ENCODE measurements at regions not wholly inside any gene's neighbourhood (a gene's known extent, or its start where the extent isn't known, plus 50 kb on each side); places are given as distances from the start of the nearest gene placed in this dataset.
"Not testable (repeated sequence)": the region's sequence is repeated elsewhere in the genome, so short reads cannot be mapped to it uniquely, and the experiment has no call there.

- no peak for DNase-seq
Measured at GRCh38 chr6:166877906-166878305, 78.4 kb downstream of the RNASET2 start.

- DNase-seq: no peak
Measured at GRCh38 chr6:166877349-166877748, 79.0 kb downstream of the RNASET2 start.

GRCh38 chr6:166872531-166873009, 83.8 kb downstream of the RNASET2 start:
- DNase-seq: no peak

GRCh38 chr6:166870602-166871208, 85.6 kb downstream of the RNASET2 start:
- no peak for DNase-seq

- no peak for DNase-seq
Measured at GRCh38 chr6:166866839-166867637, 89.3 kb downstream of the RNASET2 start.

DNA sequence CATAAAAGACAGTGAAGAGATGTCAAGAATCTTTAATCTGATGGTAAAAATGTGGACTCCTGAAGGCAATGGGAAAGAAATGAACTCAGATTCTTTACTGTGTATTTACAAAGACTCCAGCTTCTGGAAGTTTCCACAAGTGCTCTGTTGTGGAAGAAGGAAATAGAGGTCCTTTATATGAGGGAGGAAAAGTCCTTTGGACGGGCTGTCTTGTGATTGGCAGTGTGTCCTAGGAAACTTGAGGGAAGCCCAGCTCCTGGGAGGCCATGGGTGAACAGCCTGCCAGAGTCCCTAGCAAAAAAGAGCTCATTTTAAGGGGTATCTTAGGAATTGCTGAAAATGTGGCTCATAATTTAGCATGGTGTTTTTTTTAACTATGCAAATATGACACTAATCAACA, 92.0 kb downstream of the RNASET2 start:
- no peak for DNase-seq

DNA sequence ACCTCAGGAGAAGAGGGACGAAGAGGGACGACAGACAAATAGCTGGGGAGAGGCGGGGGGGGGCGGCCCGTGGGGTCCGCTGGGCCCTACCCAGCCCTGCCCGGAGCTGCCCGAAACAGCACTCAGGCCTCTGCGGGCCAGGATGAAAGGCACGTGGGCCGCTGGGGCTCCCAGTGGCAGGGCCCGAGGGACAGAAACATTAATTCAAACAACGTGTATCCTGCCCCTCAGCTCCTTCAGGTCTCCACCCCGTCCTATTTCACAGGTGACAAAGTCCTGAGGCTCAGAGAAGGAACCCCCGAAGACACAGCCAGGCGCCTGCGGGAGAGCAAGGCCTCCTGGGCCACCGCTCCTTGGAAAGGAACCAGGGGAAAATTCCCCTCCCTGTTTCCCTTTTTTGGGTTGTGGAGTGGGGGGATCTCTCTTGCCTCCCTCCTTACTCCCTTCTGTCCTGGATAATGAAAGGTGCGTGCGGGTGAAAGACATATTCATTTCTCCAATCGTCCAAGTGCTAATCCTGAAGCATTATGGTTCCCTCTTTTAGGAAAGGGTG, 93.3 kb downstream of the RNASET2 start:
- DNase-seq: no peak

DNA sequence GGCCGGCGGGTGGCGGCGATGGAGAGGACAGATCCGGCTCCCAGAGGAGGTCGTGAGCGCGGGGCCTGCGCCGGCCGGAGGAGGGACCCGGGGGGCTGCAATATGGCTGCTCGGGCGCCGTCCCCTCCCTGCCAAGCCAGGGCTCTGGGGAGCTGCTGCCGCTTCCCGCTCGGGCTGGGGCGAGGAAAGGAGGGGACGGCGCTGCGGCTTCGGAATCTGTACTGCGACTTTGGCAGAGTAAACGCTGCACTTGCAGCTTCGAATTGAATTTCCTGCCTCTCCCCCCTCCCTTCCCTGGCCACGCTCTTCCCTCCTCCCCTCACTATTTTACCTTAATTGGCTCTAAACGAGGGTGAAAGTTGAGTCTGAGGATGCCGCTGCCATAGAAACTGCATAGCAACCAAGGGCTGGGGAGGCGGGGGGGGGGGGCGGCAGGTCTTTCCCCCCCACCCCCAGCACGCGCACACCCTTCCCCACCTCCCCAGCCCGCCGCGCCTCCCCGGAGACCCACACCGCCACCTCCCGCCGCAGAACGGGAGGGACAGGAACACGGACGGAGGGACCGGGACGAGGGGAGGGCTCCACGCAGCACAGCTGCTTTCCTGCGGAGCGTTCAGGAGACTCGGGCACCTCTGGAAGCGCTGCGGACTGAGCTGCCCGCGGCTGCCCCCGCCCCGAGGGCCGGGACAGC, 93.9 kb downstream of the RNASET2 start:
- peak; percentile 34 for DNase-seq

- DNase-seq: no peak
Measured at GRCh38 chr6:166861961-166862286, 94.4 kb downstream of the RNASET2 start.

DNA sequence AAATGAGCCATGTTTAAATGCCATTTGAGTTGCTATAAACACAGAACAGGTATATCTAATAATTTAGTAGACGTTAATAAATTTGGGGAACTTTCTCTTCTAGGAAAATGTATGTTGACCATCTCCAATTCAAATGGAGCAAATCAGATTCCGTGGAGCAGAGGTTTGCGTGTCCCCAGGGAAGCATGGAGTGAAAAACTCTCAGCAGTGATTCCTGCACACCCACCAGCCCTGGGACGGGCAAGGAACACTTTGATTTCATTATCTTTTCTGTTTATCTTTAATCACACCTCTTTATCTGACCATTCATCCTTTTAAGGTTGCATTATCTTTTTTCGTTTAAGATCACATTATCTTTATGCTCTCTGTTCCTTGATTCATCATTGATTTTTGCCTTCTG, 95.0 kb downstream of the RNASET2 start:
- no peak for DNase-seq

- DNase-seq: no peak
Measured at GRCh38 chr6:166860392-166860791, 96.0 kb downstream of the RNASET2 start.

DNA sequence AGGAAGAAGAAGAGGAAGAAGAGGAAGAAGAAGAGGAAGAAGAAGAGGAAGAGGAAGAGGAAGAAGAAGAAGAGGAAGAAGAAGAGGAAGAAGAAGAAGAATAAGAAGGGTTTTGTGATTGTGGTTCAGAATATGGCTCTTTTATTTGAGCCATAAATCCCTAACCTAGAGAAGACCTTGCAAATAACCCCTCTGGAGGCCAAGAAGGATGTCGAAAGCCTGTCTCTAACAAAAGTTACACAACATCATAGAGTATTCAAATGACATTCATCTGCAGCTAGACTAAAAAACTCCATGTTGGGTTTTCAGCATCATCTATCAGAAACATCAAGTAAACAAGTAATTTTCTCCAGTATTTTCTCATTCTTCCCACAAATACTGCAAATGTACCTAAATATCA, 100.9 kb downstream of the RNASET2 start:
- DNase-seq: no peak

DNA sequence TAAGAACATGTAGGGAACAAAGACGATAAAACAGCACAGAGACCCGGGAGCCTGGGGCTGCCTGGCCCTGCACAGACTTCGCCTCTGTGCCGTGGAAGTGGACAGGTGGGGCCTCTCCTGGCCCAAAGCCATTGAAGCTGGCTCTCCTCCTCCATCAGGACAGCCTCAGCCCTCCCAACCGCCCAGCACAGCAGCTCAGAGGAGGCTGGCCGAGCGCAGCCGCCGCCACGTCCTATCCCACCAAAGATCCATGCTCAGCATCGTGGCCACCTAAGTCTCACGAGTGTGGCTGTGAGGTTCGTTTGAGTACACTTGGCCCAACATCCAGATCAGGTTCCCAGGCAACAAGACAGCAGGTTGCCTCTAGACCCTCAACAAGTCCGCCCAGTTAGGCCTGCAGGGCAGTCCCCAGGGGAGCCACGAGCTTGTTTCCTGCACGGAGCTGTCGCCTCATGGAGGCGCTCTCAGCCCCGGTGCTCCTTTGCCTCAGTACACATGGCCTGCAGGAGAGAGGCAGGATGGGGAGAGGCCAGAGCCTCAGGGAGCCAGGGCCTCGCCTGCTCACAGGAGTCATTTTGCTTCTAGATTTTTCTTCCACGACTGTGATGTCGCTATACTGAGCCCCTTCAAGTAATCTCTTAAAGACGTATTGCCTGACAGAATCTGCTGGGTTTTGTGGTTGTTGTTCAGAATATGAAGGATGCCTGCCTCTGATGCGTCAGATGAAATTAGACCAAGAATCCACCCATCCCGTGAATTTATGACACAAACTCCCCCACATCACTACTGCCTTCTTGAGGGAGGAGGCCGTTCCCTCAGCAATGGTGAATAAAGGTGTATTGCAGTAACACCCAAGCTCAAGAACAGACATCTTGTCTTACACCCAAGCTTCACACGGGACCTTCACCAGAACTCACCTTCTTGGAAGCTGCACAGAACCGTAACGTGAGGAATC, 102.7 kb downstream of the RNASET2 start:
- no peak for DNase-seq

- DNase-seq: no peak
Measured at GRCh38 chr6:166852451-166852975, 103.8 kb downstream of the RNASET2 start.

GRCh38 chr6:166851911-166852310, 104.4 kb downstream of the RNASET2 start:
- DNase-seq: no peak

DNA sequence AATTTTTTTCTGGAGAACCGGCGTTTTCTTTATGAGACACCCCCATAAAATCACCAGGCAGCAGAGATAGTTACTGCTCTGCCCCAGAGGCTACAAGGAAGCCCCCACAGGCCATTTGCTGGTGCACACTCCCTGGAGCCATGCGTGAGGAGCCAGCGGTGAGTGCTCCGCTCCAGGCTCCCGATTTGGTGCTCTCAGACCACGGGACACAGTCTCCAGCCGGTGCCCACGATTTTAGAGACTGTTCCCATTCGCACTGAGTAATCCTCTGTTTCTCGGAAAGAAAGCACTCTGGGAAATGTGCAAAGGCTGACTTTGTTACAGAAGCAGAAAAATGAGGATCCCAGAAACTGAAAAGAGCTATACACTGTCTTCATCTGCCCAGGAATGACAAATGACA, 104.9 kb downstream of the RNASET2 start:
- DNase-seq: no peak

DNA sequence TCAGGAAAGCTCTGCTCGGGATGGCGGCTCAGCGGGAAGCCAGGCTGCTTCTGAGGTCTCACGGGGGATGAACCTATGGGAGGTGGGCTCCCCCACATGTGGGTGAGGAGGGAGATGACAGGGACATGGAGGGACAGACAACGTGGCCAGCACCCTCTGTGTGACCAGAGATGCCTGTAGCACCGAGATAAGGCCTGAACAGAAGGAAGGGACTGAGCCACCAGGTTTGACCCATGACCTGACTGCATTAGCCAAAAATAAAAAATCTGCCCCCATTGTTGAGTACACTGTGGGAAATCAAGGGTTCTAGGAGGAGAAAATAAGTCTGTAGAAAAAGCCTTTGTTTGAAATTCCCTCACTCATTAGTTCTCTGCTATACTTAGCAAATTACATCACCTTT, 105.7 kb downstream of the RNASET2 start:
- DNase-seq: no peak

DNA sequence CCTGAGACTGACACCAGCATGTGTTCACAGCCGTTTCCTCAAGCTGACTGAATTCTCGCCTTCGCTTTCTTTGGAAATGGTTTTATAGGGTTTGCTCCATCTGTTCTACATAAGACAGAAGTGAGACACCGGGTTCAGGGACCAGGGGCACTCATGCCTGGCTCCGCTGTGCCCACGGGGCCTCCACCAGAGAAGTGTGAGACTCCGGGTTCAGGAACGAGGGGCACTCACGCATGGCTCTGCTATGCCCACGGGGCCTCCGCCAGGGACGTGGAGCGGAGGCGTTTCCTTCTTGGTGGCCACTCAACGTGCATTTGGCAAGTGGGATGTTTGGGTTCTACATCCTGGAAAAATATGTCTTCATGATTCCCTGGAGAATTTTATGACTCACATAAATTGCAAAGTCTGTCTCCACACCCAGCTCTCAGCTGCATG, 106.6 kb downstream of the RNASET2 start:
- DNase-seq: no peak

- DNase-seq: no peak
Measured at GRCh38 chr6:166848979-166849748, 107.2 kb downstream of the RNASET2 start.

DNA sequence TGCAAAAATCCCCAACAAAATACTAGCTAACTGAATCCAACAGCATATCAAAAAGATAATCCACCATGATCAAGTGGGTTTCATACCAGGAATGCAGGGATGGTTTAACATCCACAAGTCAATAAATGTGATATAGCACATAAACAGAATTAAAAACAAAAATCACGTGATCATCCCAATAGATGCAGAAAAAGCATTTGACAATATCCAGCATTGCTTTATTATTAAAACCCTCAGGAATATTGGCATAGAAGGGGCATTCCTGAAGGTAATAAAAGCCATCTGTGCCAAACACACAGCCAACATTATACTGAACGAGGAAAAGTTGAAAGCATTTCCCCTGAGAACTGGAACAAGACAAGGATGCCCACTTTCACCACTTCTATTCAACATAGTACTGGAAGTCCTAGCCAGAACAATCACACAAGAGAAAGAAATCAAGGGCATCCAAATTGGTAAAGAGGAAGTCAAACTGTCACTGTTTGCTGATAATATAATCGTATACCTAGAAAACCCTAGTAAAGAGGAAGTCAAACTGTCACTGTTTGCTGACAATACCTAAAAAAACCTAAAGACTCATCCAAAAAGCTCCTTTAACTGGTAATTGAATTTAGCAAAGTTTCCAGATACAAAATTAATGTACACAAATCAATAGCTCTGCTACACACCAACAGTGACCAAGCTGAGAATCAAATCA, 109.8 kb downstream of the RNASET2 start:
- DNase-seq: not testable (repeated sequence)

Measured in hindlimb muscle (tissue), 1 donor.